SK-N-SH treated with all-trans-retinoic acid at 6 μM for 48 hours (cell line): ENCODE measurements at regions not wholly inside any gene's neighbourhood (a gene's known extent, or its start where the extent isn't known, plus 50 kb on each side); places are given as distances from the start of the nearest gene placed in this dataset.

Experiments used
- BACH2 ChIP-seq: fragments of 250-450 bp; sonication (Bioruptor Pico); IDR thresholded peaks from 2 replicates; pipeline ENCODE4 v1.9.0; 2021; ENCODE audit warnings: mild to moderate bottlenecking, borderline replicate concordance
- PATZ1 ChIP-seq: fragments of 250-450 bp; sonication (Bioruptor Pico); IDR thresholded peaks from 2 replicates; pipeline ENCODE4 v1.8.0; 2020; ENCODE audit warnings: mild to moderate bottlenecking, moderate library complexity, borderline replicate concordance

- no peak for TF ChIP-seq BACH2 (CRISPR knock-in tag)
- TF ChIP-seq PATZ1: no peak
Observed at GRCh38 chr10:131493432-131493831, 181.9 kb upstream of the TCERG1L start.
